GM18507 (cell line): ENCODE measurements at regions not wholly inside any gene's neighbourhood (a gene's known extent, or its start where the extent isn't known, plus 50 kb on each side); places are given as distances from the start of the nearest gene placed in this dataset.

Source experiments
- DNase-seq: peaks from one replicate; pipeline ENCODE4 v3.0.0; 2011; ENCODE audit warnings: low read depth; ENCODE audit not compliant: insufficient read length; ENCODE audit errors: extremely low spot score
- FAIRE-seq: peaks from 2 replicates; lab custom pipeline; 2011; peaks lifted over from hg19 to GRCh38; lab: Jason Lieb, UNC

- FAIRE-seq (no peak), DNase-seq (no peak)
These were observed 240.6 kb upstream of the PDGFD start for GRCh38 chr11:104404231-104405175.

GRCh38 chr11:104402812-104403521, 239.0 kb upstream of the PDGFD start:
- no peak for DNase-seq
- no peak for FAIRE-seq

DNA sequence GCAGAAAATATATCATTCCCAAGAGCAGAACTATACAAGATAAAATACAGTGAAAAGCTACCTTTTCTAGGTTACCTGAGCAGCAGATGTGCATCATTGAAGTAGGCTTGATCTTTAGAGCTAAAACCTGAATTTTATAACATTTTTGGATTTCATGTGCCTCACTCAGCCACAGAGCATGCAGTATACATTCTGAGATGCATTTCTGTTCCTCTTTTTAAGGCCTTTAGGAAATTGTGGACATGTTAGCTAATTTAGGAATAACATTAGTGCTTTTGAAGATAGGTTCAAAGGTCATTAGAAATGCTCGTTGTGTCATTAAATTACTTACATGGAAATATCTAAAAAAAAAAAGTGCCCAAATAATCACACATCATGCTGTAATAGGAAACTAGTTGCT, 230.6 kb upstream of the PDGFD start:
- FAIRE-seq = no peak

GRCh38 chr11:104390651-104391050, 226.7 kb upstream of the PDGFD start:
- FAIRE-seq (no peak), DNase-seq (no peak)

More for the DNA sequence above, 230.6 kb upstream of the PDGFD start:
- no peak for DNase-seq

- DNase-seq (no peak), FAIRE-seq (no peak)
These were observed 221.9 kb upstream of the PDGFD start for GRCh38 chr11:104385884-104386283.

DNA sequence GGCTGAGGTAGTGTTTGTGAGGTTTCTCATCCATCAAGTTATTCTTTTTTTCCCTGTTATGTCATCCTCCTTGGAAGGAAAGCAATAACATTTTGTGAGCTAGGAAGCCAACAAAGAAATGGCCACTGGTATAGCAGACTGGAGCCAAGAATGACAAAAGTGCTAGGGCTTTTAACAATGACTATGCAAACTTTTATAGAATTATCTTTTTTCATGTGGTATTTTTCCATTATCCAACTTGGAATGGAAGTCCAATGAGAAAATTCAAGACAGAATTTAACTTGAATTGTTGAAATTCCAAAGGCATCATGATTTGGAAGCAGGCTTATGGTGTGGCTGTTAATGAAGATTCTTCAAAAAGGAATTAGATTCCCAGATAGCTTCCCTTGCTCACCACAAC, 216.4 kb upstream of the PDGFD start:
- no peak for DNase-seq

DNA sequence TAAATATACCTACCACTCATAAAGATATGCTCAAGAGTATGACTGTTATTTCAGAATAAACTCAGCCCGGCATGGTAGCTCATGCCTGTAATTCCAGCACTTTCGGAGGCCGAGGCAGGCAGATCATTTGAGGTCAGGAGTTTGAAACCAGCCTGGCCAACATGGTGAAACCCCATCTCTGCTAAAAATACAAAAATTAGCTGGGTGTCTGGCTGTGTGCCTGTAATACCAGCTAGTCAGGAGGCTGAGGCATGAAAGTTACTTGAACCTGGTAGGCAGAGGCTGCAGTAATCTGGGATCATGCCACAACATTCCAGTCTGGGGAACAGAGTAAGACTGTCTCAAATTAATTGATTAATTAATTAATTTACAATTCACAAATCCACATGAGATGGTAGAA, 208.2 kb upstream of the PDGFD start:
- no peak for DNase-seq
- no peak for FAIRE-seq

More for the DNA sequence above, 216.4 kb upstream of the PDGFD start:
- no peak for FAIRE-seq

GRCh38 chr11:104370478-104370877, 206.5 kb upstream of the PDGFD start:
- DNase-seq (no peak), FAIRE-seq (no peak)

DNA sequence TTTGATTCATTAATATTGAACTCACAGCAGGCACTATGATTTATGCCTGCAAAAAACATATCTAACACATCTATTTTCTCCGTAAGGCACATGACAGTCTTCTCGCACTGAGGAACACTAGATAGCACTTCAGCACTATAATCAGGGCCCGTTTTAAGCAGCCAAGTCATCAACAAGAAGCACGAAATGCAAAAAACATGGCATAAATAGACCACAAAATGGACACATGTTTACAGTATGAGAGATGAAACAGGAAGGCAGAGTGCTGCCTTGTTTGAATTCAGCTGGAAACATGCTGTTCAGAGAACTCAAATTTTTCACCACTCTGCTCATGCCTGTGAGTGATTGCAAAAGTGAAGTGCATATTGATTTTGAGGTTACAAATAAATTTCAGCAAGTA, 205.8 kb upstream of the PDGFD start:
- no peak for DNase-seq
- no peak for FAIRE-seq

DNA sequence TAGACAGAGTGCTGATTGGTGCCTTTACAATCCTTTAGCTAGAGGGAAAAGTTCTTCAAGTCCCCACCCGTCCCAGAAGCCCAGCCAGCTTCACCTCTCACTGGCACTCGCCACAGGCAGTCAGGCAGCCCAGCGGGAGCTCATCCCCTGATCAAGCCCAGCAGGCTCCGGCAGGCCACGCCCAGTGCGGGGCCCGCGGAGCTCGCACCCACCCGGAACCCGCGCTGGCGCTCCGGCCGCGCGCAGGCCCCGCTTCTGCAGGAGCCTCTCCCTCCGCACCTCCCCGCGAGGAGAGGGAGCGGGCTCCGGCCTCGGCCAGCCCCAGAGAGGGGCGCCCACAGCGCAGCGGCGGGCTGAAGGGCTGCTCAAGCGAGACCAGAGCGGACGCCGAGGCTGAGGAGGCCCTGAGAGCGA, 202.4 kb upstream of the PDGFD start:
- no peak for FAIRE-seq

DNA sequence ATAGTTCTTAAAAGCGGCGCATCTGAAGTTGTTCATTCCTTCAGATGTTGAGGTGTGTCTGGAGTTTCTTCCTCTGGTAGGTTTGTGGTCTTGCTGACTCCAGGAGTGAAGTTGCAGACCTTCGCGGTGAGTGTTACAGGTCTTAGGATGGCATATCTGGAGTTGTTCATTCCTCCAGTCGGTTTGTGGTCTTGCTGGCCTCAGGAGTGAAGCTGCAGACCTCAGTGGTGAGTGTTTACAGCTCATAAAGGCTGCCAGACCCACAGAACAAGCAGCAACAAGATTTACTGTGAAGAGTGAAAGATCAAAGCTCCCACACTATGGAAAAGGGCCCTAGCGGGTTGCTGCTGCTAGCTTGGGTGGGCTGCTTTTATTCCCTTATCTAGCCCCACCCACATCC, 201.7 kb upstream of the PDGFD start:
- DNase-seq = no peak
- no peak for FAIRE-seq

More for the DNA sequence above, 202.4 kb upstream of the PDGFD start:
- no peak for DNase-seq

DNA sequence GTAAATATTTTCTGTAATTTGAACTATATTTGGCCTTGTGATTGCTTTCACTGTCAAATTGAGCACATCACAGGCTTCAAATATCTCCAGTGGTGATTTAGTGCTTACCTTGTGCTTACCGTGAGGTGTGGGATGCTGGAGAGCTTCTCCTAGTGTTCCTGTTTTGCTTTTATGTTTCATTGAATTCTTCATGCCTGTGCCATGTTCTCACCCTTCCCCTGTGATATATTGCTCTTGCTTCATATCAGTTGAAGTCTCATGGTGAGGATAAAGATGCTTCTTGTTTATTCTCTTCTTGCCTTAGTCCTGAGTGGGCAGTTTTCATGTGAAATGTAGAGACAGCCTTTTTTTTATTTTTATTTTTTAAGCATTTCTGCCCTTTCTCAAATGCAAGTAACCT, 198.0 kb upstream of the PDGFD start:
- no peak for DNase-seq
- FAIRE-seq = no peak

GRCh38 chr11:104352036-104352435, 188.1 kb upstream of the PDGFD start:
- FAIRE-seq (no peak), DNase-seq (no peak)

DNA sequence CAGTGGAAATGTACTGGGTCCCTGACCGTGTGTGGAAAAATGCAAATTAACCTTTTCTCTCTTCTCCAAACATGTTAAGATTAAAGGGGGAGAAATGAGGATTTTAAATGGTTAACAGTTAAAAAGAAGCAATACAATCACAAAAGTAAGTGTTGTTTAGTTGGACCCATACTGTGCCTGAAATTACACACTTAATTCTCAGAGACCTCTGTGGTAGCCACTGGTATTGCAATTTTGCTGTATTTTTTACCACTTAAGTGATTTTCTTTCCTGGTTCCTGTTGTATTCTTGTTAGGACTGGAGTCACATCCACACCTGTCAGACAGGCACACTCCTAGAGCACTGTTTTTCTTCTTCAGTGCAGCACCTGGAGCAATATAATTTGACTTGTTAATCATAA, 179.6 kb upstream of the PDGFD start:
- no peak for FAIRE-seq

DNA sequence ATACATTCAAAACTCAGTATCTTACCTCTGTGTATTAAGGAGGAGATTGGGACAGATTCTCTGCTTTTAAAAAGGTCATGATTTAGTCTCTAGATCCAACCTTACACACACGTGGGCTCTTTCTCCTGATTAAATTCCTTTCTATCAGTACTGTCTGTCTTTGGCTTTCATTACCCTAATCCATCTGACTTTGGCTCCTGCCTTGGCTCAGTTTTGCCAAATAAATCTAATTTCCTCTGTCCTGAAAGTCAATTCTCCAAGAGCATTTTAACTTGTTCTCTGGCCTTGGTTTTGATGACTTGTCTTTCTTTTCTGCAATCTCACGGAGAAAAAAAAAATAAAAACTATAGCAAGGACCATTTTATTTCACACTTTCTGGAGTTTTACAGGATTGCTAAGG, 176.6 kb upstream of the PDGFD start:
- FAIRE-seq = no peak
- DNase-seq = no peak

More for the DNA sequence above, 179.6 kb upstream of the PDGFD start:
- no peak for DNase-seq

- no peak for DNase-seq
- FAIRE-seq = no peak
These were observed 175.5 kb upstream of the PDGFD start for GRCh38 chr11:104339380-104339831.

- FAIRE-seq (no peak), DNase-seq (no peak)
These were observed 174.2 kb upstream of the PDGFD start for GRCh38 chr11:104338186-104338585.

- FAIRE-seq = no peak
- no peak for DNase-seq
These were observed 173.3 kb upstream of the PDGFD start for GRCh38 chr11:104337273-104337672.

DNA sequence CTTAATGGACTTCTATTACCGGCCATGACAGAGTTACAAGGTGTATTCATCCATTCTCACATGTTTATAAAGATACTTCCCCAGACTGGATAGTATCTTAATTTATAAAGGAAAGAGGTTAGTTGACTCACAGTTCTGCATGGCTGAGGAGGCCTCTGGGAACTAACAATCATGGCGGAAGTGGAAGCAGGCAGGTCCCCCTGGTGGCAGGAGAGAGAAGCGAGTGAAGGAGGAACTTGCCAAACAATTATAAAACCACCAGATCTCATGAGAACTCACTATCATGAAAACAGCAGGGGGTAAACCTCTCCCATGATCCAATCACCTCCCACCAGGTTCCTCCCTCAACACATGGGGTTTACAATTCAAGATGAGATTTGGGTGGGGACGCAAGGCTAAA, 170.0 kb upstream of the PDGFD start:
- FAIRE-seq (no peak), DNase-seq (no peak)

GRCh38 chr11:104332110-104332509, 168.2 kb upstream of the PDGFD start:
- FAIRE-seq (no peak), DNase-seq (no peak)
